ENCODE measurements at regions not wholly inside any gene's neighbourhood (a gene's known extent, or its start where the extent isn't known, plus 50 kb on each side); places are given as distances from the start of the nearest gene placed in this dataset.

DNA sequence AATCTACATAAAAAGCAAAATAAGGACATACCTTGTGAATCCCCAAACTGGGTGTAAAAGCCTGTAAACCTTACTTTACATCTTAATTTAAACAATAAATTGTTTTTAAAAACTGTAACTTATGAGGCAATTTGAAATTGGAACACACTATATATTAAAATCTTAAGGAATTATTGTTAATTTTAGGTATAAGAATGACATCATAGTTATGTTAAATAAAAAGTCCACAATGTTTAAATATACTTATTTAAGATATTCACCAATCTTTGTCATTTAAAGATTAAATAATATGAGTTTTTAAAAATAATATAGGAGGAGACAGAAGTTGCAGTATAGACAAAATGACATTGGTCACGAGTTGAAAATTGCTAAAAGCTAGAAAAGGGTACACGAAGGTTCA, 621.9 kb upstream of the POU3F2 start:
- no peak for DNase-seq

DNA sequence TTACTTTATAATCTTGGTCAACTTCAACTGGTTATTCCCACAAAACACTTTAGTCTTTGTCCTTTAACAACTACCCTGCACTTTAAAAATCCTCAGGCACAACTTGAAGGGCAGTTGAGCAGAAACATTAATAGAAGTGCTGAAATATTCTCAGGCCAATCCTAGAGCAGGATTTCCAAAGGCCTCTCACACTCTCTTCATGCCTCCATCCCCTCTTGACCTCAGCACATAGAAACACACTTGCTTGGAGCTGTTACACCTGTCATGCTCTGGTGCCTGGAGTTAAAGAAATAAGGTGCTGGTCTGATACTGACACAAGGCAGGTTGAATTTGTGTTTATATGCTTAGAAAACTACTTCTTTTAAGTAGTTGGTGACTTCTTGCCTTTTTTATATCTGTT, 618.8 kb upstream of the POU3F2 start:
- DNase-seq: no peak

- no peak for DNase-seq
Measured at GRCh38 chr6:98230250-98230649, 604.1 kb upstream of the POU3F2 start.

DNA sequence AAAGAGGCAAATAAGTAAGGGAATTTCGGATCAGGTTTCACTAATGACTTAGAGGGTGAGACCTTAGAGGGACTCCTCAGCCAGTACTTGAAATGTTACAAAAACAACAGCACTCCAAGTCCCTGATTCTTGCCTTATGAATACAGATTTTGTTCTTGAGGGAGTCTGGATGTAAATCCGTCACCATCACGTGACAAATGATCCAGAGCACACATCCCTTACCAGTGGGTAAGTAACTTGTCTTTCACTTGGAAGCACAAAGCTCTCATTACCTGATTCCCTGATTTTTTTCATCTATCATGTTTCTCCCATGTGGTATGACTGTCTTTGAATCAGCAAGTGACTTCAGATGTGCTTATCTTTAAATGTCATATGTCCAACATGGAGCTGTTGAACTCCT, 595.3 kb upstream of the POU3F2 start:
- no peak for DNase-seq

GRCh38 chr6:98241630-98242029, 592.7 kb upstream of the POU3F2 start:
- no peak for DNase-seq

- no peak for DNase-seq
Measured at GRCh38 chr6:98254624-98255023, 579.8 kb upstream of the POU3F2 start.

DNA sequence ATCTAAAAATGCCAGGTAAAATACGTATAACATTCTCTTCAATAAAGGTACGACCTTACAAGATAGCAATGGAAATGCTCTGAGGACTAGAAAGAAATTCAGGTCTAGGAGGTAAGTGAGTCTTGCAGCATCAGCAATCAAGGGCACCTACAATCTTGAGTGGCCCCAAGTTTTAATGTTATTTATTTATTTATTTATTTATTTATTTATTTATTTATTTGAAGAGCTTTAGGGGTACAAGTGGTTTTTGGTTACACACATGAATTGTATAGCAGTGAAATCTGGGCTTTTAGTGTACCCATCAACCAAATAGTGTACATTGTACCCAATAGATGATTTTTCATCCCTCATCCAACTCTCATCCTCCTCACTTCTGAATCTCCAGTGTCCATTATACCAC, 574.0 kb upstream of the POU3F2 start:
- DNase-seq: no peak

- no peak for DNase-seq
Measured at GRCh38 chr6:98272060-98272459, 562.3 kb upstream of the POU3F2 start.

DNA sequence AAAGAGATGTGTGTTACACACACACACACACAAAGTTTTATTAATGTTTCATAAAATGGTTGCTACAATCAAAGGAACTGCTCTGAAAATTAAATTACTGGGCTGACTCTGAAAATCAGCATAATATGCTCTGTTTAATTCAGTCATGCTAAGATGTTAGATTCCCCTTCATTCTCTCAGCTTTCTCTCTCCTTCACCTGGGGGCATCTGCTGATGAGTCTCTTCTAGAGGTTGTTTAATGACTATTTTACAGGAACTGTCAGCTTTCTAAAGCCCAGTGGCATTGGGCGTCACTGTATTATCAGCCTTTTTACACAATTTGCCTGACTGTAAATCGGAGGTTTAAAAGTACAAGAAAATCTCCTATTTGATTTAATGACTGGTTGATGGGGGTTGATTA, 559.7 kb upstream of the POU3F2 start:
- DNase-seq: no peak

- no peak for DNase-seq
Measured at GRCh38 chr6:98280492-98280891, 553.9 kb upstream of the POU3F2 start.

- DNase-seq: no peak
Measured at GRCh38 chr6:98286620-98287019, 547.8 kb upstream of the POU3F2 start.

- no peak for DNase-seq
Measured at GRCh38 chr6:98287876-98288275, 546.5 kb upstream of the POU3F2 start.

GRCh38 chr6:98292810-98293209, 541.6 kb upstream of the POU3F2 start:
- no peak for DNase-seq

DNA sequence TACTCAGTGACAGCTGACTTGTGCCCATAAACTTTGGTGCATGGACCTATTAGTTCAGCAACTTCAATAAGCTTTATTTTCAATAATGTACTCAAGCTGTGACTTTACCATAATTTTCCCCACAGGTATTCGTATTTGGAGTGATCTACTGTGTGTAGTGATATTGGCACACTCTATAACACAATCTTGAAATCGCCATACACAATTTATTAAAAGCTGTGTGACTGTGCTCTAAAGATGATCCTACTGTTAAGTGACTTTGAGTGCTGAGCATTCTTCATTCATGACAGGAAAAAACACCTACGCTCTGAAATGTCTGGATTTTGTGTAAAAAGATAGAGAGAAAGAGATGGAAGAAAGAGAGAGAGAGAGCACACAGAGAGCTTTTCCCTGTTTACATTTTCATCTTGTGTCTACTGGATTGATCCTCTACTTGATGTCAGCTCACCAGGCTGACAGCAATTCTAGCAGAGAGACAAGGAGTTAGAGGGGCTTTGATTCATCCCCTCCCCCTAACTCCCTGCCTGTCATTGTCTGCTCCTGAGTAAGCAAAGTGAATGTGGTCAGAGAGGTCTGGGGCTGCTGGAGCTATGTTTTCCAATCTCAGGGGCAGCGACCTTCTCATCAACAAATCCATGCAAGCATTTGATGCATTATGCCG, 538.7 kb upstream of the POU3F2 start:
- DNase-seq: no peak

DNA sequence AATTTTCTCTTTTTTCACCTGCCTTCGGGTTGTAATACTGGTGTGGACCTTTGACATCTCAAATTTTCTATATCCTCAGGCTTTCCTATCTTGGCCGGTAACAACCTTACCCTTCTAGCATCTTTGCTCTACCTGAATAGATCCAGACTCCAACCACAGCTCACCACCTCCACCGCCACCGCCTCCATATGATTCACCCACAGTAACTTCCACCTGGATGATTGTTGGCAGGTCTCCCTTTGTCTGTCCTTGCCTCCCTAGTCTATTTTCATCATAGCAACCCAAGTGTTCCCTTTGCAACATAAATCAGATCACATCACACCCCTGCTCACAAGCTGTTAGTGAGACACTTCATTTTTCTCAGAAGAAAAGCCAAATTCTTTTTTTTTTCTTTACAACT, 525.8 kb upstream of the POU3F2 start:
- DNase-seq: no peak

DNA sequence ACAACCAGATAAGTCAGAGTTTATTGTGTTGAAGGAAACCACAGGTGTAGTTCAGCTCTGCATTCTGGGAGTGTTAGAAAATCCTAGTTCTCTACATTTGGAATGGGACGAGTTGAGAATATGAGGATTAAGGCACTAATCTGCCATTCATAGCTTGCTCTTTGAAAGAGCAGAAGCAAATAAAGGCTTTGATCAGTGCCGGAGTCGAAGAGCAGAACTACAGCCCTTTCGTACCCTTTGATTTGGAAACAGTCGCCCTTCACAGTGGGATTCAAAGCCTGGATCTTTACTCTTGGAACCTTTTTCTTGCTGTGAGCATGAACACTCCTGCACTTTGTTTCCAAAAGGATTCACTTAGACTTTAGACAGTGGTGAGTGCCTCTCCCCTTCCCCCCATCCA, 523.9 kb upstream of the POU3F2 start:
- no peak for DNase-seq

- no peak for DNase-seq
Measured at GRCh38 chr6:98323605-98324004, 510.8 kb upstream of the POU3F2 start.

DNA sequence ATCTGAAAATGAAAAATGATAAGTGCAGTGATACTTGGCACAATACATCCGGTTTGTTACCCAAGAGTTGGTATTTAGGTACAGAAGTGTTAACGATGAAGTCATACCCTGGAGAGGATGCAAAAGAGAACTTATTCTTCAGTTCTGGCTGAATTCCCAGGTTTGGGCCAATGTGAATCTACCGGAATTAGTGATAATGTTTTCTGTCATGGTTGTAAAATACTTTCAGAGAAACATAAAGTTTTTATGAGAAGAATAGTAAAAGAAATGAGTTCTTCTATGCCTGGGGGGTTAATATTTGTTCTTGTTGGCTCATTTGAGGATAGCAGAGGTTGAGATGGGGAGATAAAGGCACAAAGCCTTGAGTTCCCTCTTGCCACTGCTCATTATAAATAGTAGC, 509.9 kb upstream of the POU3F2 start:
- DNase-seq: no peak

GRCh38 chr6:98325366-98325765, 509.0 kb upstream of the POU3F2 start:
- no peak for DNase-seq

- no peak for DNase-seq
Measured at GRCh38 chr6:98333273-98333672, 501.1 kb upstream of the POU3F2 start.

GRCh38 chr6:98335594-98335993, 498.8 kb upstream of the POU3F2 start:
- DNase-seq: no peak

DNA sequence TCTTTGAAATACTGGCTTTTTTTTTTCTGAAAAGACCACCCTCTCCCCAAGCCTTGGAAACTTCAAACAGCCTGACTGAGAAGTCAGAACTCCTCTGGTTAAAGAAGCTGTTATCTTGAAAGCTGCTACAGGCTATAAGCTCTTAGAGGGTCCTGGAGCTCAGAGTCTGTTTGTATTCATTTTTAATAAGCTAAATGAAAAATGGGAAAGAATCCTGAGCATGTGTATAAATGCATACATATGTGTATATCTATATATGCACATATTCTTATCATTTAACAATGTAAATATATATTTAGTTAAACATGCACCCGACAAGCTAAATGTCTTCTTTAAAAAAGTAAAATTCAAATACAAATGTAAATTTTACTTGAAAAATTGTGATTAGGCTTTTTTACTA, 494.9 kb upstream of the POU3F2 start:
- DNase-seq: no peak

DNA sequence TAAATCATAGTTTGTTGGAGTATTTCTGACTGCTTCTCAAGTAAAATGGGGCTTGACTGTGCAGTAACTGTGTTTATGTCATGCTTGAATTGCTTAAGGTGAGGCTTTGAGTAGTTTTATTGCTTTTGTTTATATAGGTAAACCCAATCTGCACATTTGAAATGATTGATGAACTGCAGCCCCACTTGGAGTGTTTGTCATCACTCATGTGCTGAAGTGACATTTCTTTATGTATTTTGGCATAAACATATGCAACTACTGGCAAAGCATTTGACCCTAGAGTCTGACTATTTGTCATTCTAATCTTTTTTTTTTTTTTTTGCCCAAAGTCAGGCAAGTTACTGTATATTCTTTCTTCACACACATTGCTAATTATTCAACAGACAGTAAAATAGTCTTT, 491.4 kb upstream of the POU3F2 start:
- DNase-seq: no peak

GRCh38 chr6:98343797-98344196, 490.6 kb upstream of the POU3F2 start:
- no peak for DNase-seq

- no peak for DNase-seq
Measured at GRCh38 chr6:98352348-98352747, 482.0 kb upstream of the POU3F2 start.

DNA sequence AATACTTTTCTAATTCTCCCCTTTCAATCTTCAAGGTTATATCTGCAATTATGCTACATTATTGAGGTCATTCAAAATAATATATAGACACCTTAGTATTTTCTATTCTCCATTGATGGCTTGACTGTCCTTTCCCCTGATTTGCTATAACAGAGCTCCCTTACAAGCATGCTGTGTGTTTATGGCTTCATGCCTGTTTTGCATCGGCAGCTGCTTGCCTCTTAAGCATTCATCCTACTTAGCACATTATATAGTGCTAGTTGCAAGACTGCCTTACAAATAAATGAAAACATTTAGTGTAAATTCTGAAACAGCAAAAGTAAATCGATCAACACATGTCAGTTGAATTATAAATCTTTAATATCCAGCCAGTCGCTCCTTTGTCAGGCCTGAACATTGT, 476.2 kb upstream of the POU3F2 start:
- no peak for DNase-seq

Measured in CD4-positive, alpha-beta T cell treated with Interferon alpha-2 for 1 hour (primary cell).